DND-41 (cell line): ENCODE measurements at regions not wholly inside any gene's neighbourhood (a gene's known extent, or its start where the extent isn't known, plus 50 kb on each side); places are given as distances from the start of the nearest gene placed in this dataset.

Source experiments
- ATAC-seq: fragments of 200-7000 bp; cut with Tn5 transposase; 3 replicates; pipeline ENCODE4 v1.9.1; 2021; ENCODE audit warnings: low read depth; ENCODE audit not compliant: insufficient read depth
- DNase-seq: peaks from one replicate; pipeline ENCODE4 v3.0.0-alpha.2; 2020
- H2AFZ ChIP-seq: 2 replicates; pipeline ENCODE4 v1.6.0; 2012; ENCODE audit warnings: low read depth, low read length
- H3K27ac ChIP-seq: 2 replicates; pipeline ENCODE4 v1.5.1; 2012; ENCODE audit warnings: low read length, inconsistent platforms
- H3K27me3 ChIP-seq: fragments of 200-600 bp; sonication (generic); 2 replicates; pipeline ENCODE4 v1.6.0; 2012; ENCODE audit warnings: low read length, mild to moderate bottlenecking, inconsistent platforms; ENCODE audit not compliant: insufficient read depth, poor library complexity
- H3K36me3 ChIP-seq: 2 replicates; pipeline ENCODE4 v1.5.1; 2012; ENCODE audit warnings: low read length, inconsistent platforms; ENCODE audit not compliant: insufficient read depth
- H3K4me1 ChIP-seq: 2 replicates; pipeline ENCODE4 v1.5.1; 2012; ENCODE audit warnings: mild to moderate bottlenecking, low read length; ENCODE audit not compliant: insufficient read depth
- H3K4me2 ChIP-seq: 2 replicates; pipeline ENCODE4 v1.6.0; 2012; ENCODE audit warnings: mild to moderate bottlenecking, moderate library complexity, low read length, inconsistent platforms; ENCODE audit not compliant: insufficient read depth
- H3K4me3 ChIP-seq, 2 experiments: fragments of 200-600 bp in 1 of 2; shearing (Covaris generic) in 1 of 2; 2 replicates each; pipeline ENCODE4 v1.5.1; 2012 to 2016; ENCODE audit warnings: inconsistent platforms in 2 of 2, low read length in 2 of 2, mild to moderate bottlenecking in 2 of 2, low read depth in 1 of 2, moderate library complexity in 1 of 2
- H3K79me2 ChIP-seq: 2 replicates; pipeline ENCODE4 v1.6.0; 2012; ENCODE audit warnings: low read length, inconsistent platforms; ENCODE audit not compliant: insufficient read depth
- H3K9ac ChIP-seq: 2 replicates; pipeline ENCODE4 v1.6.0; 2012; ENCODE audit warnings: low read depth, mild to moderate bottlenecking, inconsistent platforms, low read length, moderate library complexity
- H3K9me3 ChIP-seq: 2 replicates; pipeline ENCODE4 v1.5.1; 2012; ENCODE audit warnings: low read length, moderate library complexity, mild to moderate bottlenecking, inconsistent platforms; ENCODE audit not compliant: insufficient read depth, severe bottlenecking
- H4K20me1 ChIP-seq: 2 replicates; pipeline ENCODE4 v1.6.0; 2012; ENCODE audit warnings: low read length; ENCODE audit not compliant: insufficient read depth
- CTCF ChIP-seq: IDR thresholded peaks from 2 replicates; pipeline ENCODE4 v1.5.1; 2012; ENCODE audit warnings: borderline replicate concordance, low read length, moderate library complexity, mild to moderate bottlenecking; ENCODE audit not compliant: poor library complexity, severe bottlenecking; ENCODE audit errors: extremely low read depth
- EZH2 ChIP-seq: IDR thresholded peaks from 3 replicates; pipeline ENCODE4 v1.6.1; 2012; ENCODE audit warnings: borderline replicate concordance, low read depth, mild to moderate bottlenecking, moderate library complexity, low read length, inconsistent platforms; ENCODE audit not compliant: severe bottlenecking

DNA sequence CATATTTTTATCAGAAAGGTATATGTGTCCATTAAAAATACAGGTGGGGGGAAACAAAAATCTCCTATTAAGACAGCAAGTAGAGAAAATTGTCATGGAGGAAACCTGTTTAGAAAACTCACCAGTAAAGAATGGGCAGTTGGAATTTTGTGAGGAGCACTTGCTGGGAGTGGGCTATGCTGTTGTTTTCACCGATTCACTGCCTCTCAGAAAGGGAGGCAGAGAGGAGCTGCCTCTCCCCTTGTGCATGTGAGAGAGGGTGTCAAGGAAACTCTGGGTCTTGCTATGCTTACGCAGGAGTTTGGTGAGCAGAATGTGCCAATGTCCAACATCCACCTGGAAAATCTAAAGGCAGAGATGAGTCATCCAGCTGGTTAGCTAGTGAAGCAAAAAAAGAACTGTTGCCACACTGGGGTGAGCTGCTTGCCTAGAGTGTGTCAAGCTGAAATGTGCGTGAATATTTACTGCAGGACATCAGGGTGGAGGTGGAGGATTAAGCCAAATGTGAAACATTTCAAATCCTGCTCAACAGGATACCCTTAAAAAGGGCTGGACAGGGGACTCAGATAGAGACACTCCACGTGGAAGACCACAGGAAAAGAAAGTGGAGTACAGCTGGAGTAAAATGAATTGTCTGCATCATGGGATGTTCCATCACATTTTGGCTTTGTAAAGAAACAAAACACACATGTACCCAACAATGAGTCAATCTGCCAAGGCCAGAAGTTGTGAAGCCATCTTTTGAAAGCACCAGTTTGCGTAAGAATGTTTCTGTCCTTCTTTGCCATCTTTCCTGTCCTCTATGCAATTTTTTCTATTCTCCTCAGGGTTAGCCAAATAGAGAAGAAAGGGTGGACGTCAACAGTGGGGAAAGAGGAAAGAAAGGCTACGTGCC lies 449.7 kb upstream of the MPDZ start:
- Histone ChIP-seq H3K9me3 (no peaks in the 10 kb centered on the region), H3K36me3 (no peaks in the 10 kb centered on the region), H2AFZ (no peak overlapping the region), H3K4me2 (no peak overlapping the region), H3K27me3 (no peaks in the 10 kb centered on the region), H3K4me1 (no peaks in the 10 kb centered on the region), H3K4me3 (no peak overlapping the region), H3K9ac (no peak overlapping the region), H3K79me2 (no peaks in the 10 kb centered on the region), H4K20me1 (no peaks in the 10 kb centered on the region), H3K27ac (no peak overlapping the region)
- no peak for DNase-seq
- TF ChIP-seq EZH2 (no peak), CTCF (no peak)
- ATAC-seq = no peak

- Histone ChIP-seq H3K27ac (no peak overlapping the region), H3K4me2 (no peak overlapping the region), H2AFZ (no peak overlapping the region), H3K9me3 (no peaks in the 10 kb centered on the region), H4K20me1 (no peaks in the 10 kb centered on the region), H3K9ac (no peak overlapping the region), H3K27me3 (no peaks in the 10 kb centered on the region), H3K36me3 (no peaks in the 10 kb centered on the region), H3K4me1 (no peaks in the 10 kb centered on the region), H3K4me3 (no peak overlapping the region), H3K79me2 (no peaks in the 10 kb centered on the region)
- no peak for TF ChIP-seq EZH2
- no peak for TF ChIP-seq CTCF
- ATAC-seq (no peak), DNase-seq (no peak)
Measured at GRCh38 chr9:13728131-13728530, 448.6 kb upstream of the MPDZ start.

GRCh38 chr9:13726746-13727145 lies 447.3 kb upstream of the MPDZ start:
- Histone ChIP-seq H3K4me1 (no peaks in the 10 kb centered on the region), H3K79me2 (no peaks in the 10 kb centered on the region), H2AFZ (no peak overlapping the region), H3K9ac (no peak overlapping the region), H3K36me3 (no peaks in the 10 kb centered on the region), H3K4me3 (no peak overlapping the region), H3K9me3 (no peaks in the 10 kb centered on the region), H3K4me2 (no peak overlapping the region), H4K20me1 (no peaks in the 10 kb centered on the region), H3K27ac (no peak overlapping the region), H3K27me3 (no peaks in the 10 kb centered on the region)
- DNase-seq = no peak
- TF ChIP-seq CTCF (no peak), EZH2 (no peak)
- ATAC-seq = no peak
